ENCODE measurements at regions not wholly inside any gene's neighbourhood (a gene's known extent, or its start where the extent isn't known, plus 50 kb on each side); places are given as distances from the start of the nearest gene placed in this dataset.

GRCh38 chr1:18553388-18553787 lies 72.7 kb downstream of the KLHDC7A start (continued):
- TF ChIP-seq HOXB13 (CRISPR knock-in tag; IDR thresholded peaks at IDR 0.05; ENCODE audit: low read depth) (no peak), MAFK (IDR thresholded peaks at IDR 0.05; ENCODE audit: partially characterized antibody) (no peak), USF2 (IDR thresholded peaks at IDR 0.05) (no peak), RFX5 (IDR thresholded peaks at IDR 0.05) (no peak), ZSCAN20 (CRISPR knock-in tag; IDR thresholded peaks at IDR 0.05) (no peak)

GRCh38 chr1:18554099-18554498 lies 73.4 kb downstream of the KLHDC7A start:
- Histone ChIP-seq H3K4me2 (no peak overlapping the region), H3K4me1 (peaks cover 4% of the 10 kb centered on the region; the same call in 1 of the 3 replicates), H3K27ac (no peak overlapping the region), H3K4me3 (no peak overlapping the region), H3K9me3 (no peaks in the 10 kb centered on the region)
- CTCF ChIA-PET, result interaction anchor here (1.0 to 3.0 kb wide), 3 partner anchors 9 to 43 kb away, joined by 3 to 12 read pairs (median 11); no protein-coding TSS in a partner anchor
- POLR2A ChIA-PET, result no interaction called here
- no peak for FAIRE-seq
- DNase-seq (ENCODE audit: low read depth in 1 of 2, low spot score in 1 of 2), result no peak
- ATAC-seq, result no peak
- 67% methylated on average over 5 of the region's 5 CpGs for WGBS (ENCODE audit: missing lambda C conversion rate)
- TF ChIP-seq SMC3 (IDR thresholded peaks at IDR 0.05) (no peak), FOSL2 (IDR thresholded peaks at IDR 0.05) (no peak), FOSL2 (CRISPR knock-in tag; IDR thresholded peaks at IDR 0.05) (no peak), MAFK (IDR thresholded peaks at IDR 0.05; ENCODE audit: partially characterized antibody) (peak; percentile 97), ZFP36 (IDR thresholded peaks at IDR 0.05; ENCODE audit: borderline replicate concordance, partially characterized antibody) (no peak), GATA3 (IDR thresholded peaks at IDR 0.05; ENCODE audit: borderline replicate concordance) (no peak)

- TF ChIP-seq CHD2 (IDR thresholded peaks at IDR 0.05; ENCODE audit: low read length, partially characterized antibody) (no peak), KDM5A (IDR thresholded peaks at IDR 0.05) (no peak), CEBPB (IDR thresholded peaks at IDR 0.05) (no peak), RCOR1 (IDR thresholded peaks at IDR 0.05; ENCODE audit: low read depth, low read length) (no peak), POLR2AphosphoS2 (conservative IDR thresholded peaks at IDR 0.05; ENCODE audit: low read length) (no peak), ELK1 (IDR thresholded peaks at IDR 0.05; ENCODE audit: low read depth, low read length) (no peak), HOXA7 (CRISPR knock-in tag; IDR thresholded peaks at IDR 0.05) (no peak), FOSB (CRISPR knock-in tag; IDR thresholded peaks at IDR 0.05) (no peak), FOSL2 (IDR thresholded peaks at IDR 0.05) (no peak), FOSL2 (CRISPR knock-in tag; IDR thresholded peaks at IDR 0.05) (no peak), PBX3 (IDR thresholded peaks at IDR 0.05) (no peak), BCL3 (IDR thresholded peaks at IDR 0.05) (no peak), HEYL (CRISPR knock-in tag; IDR thresholded peaks at IDR 0.05) (no peak), ESRRA (IDR thresholded peaks at IDR 0.05; ENCODE audit: borderline replicate concordance, low read length) (no peak), BHLHE40 (IDR thresholded peaks at IDR 0.05; ENCODE audit: low read depth, low read length) (no peak), JUN (IDR thresholded peaks at IDR 0.05) (no peak), EP300 (IDR thresholded peaks at IDR 0.05) (no peak), ZFP36 (IDR thresholded peaks at IDR 0.05; ENCODE audit: borderline replicate concordance, partially characterized antibody) (no peak), EHMT2 (IDR thresholded peaks at IDR 0.05; ENCODE audit: low read depth) (no peak), ZNF302 (CRISPR knock-in tag; IDR thresholded peaks at IDR 0.05) (no peak), ZC3H11A (IDR thresholded peaks at IDR 0.05) (no peak)
- FAIRE-seq, result no peak
- no peaks in the 10 kb centered on the region for H3K9me3 ChIP-seq
- H3K4me2 ChIP-seq, result no peak overlapping the region
- POLR2A ChIA-PET, result no interaction called here
- CTCF ChIA-PET, result interaction anchor here (2.7 to 3.0 kb wide), 2 partner anchors 9 to 27 kb away, joined by 11 to 12 read pairs; no protein-coding TSS in a partner anchor
- 26% methylated on average over 7 of the region's 7 CpGs for WGBS (ENCODE audit: missing lambda C conversion rate)
- H3K4me3 ChIP-seq, result no peak overlapping the region
- DNase-seq (ENCODE audit: low read depth in 1 of 2, low spot score in 1 of 2), result no peak
- no peak for ATAC-seq
- no peak overlapping the region for H3K27ac ChIP-seq
- H3K4me1 ChIP-seq, result peaks cover 4% of the 10 kb centered on the region; the same call in 1 of the 3 replicates
Measured at GRCh38 chr1:18554597-18554996, 73.9 kb downstream of the KLHDC7A start.

All from A549 (cell line).